Muscle layer of duodenum (tissue), 2 donors: ENCODE measurements at regions not wholly inside any gene's neighbourhood (a gene's known extent, or its start where the extent isn't known, plus 50 kb on each side); places are given as distances from the start of the nearest gene placed in this dataset.

Source experiments
- H3K27ac ChIP-seq: one replicate; pipeline ENCODE4 v1.7.0; 2013; ENCODE audit warnings: mild to moderate bottlenecking, low read length
- H3K27me3 ChIP-seq: one replicate; pipeline ENCODE4 v1.7.0; 2013; ENCODE audit warnings: low read depth, mild to moderate bottlenecking, control low read depth, low read length
- H3K36me3 ChIP-seq, 2 donors: one replicate each; pipeline ENCODE4 v1.7.0; 2013; ENCODE audit warnings: low read length in 2 of 2, control low read depth in 1 of 2, mild to moderate bottlenecking in 1 of 2; ENCODE audit not compliant: insufficient read depth in 2 of 2, control insufficient read depth in 1 of 2
- H3K4me1 ChIP-seq, 2 donors: one replicate each; pipeline ENCODE4 v1.7.0; 2013; ENCODE audit warnings: low read length in 2 of 2, mild to moderate bottlenecking in 2 of 2, control low read depth in 1 of 2, moderate library complexity in 1 of 2; ENCODE audit not compliant: insufficient read depth in 2 of 2, control insufficient read depth in 1 of 2
- H3K4me3 ChIP-seq, 2 donors: one replicate each; pipeline ENCODE4 v1.7.0; 2013; ENCODE audit warnings: low read length in 2 of 2, low read depth in 1 of 2, mild to moderate bottlenecking in 1 of 2
- H3K9me3 ChIP-seq, 2 donors: one replicate each; pipeline ENCODE4 v1.7.0; 2013; ENCODE audit warnings: low read length in 2 of 2, control low read depth in 1 of 2, mild to moderate bottlenecking in 1 of 2; ENCODE audit not compliant: control insufficient read depth in 1 of 2
- donor health status: healthy.

GRCh38 chr13:73681015-73681414 is 453.2 kb downstream of the KLF12 start:
- H3K27ac ChIP-seq, result no peak overlapping the region
- H3K9me3 ChIP-seq, result no peaks in the 10 kb centered on the region
- H3K4me3 ChIP-seq, result no peak overlapping the region
- H3K36me3 ChIP-seq, result peaks cover 0 to 3% of the 10 kb centered on the region in 2 donors
- no peaks in the 10 kb centered on the region for H3K27me3 ChIP-seq
- no peaks in the 10 kb centered on the region for H3K4me1 ChIP-seq

GRCh38 chr13:73677048-73677601 is 457.1 kb downstream of the KLF12 start:
- H3K27ac ChIP-seq, result no peak overlapping the region
- H3K9me3 ChIP-seq, result no peaks in the 10 kb centered on the region

GRCh38 chr13:73676550-73677047 is 457.6 kb downstream of the KLF12 start:
- Histone ChIP-seq H3K36me3 (peaks cover 0 to 3% of the 10 kb centered on the region in 2 donors), H3K9me3 (no peaks in the 10 kb centered on the region), H3K27ac (no peak overlapping the region), H3K4me3 (no peak overlapping the region), H3K27me3 (no peaks in the 10 kb centered on the region), H3K4me1 (no peaks in the 10 kb centered on the region)

More at GRCh38 chr13:73677048-73677601, 457.1 kb downstream of the KLF12 start:
- H3K36me3 ChIP-seq, result peaks cover 0 to 3% of the 10 kb centered on the region in 2 donors
- H3K27me3 ChIP-seq, result no peaks in the 10 kb centered on the region
- no peak overlapping the region for H3K4me3 ChIP-seq
- H3K4me1 ChIP-seq, result no peaks in the 10 kb centered on the region

- H3K9me3 ChIP-seq, result no peaks in the 10 kb centered on the region
- H3K4me1 ChIP-seq, result no peaks in the 10 kb centered on the region
- no peaks in the 10 kb centered on the region for H3K27me3 ChIP-seq
- no peak overlapping the region for H3K27ac ChIP-seq
- no peak overlapping the region for H3K4me3 ChIP-seq
- no peaks in the 10 kb centered on the region for H3K36me3 ChIP-seq
Measured at GRCh38 chr13:73675821-73676220, 458.4 kb downstream of the KLF12 start.

GRCh38 chr13:73674570-73674969 is 459.6 kb downstream of the KLF12 start:
- Histone ChIP-seq H3K27ac (no peak overlapping the region), H3K4me3 (no peak overlapping the region), H3K9me3 (no peaks in the 10 kb centered on the region), H3K4me1 (no peaks in the 10 kb centered on the region), H3K27me3 (no peaks in the 10 kb centered on the region), H3K36me3 (no peaks in the 10 kb centered on the region)

- Histone ChIP-seq H3K36me3 (no peaks in the 10 kb centered on the region), H3K27me3 (no peaks in the 10 kb centered on the region), H3K9me3 (no peaks in the 10 kb centered on the region), H3K4me3 (no peak overlapping the region), H3K4me1 (no peaks in the 10 kb centered on the region), H3K27ac (no peak overlapping the region)
Measured at GRCh38 chr13:73673931-73674330, 460.3 kb downstream of the KLF12 start.

- no peaks in the 10 kb centered on the region for H3K36me3 ChIP-seq
- H3K27me3 ChIP-seq, result no peaks in the 10 kb centered on the region
- H3K27ac ChIP-seq, result peak overlapping the region; percentile 14
- H3K9me3 ChIP-seq, result no peaks in the 10 kb centered on the region
- no peaks in the 10 kb centered on the region for H3K4me1 ChIP-seq
- H3K4me3 ChIP-seq, result no peak overlapping the region
Measured at GRCh38 chr13:73672492-73672891, 461.7 kb downstream of the KLF12 start.

GRCh38 chr13:73671732-73672131 is 462.5 kb downstream of the KLF12 start:
- Histone ChIP-seq H3K4me3 (no peak overlapping the region), H3K36me3 (no peaks in the 10 kb centered on the region), H3K27me3 (no peaks in the 10 kb centered on the region), H3K27ac (peak overlapping the region; percentile 14), H3K9me3 (no peaks in the 10 kb centered on the region), H3K4me1 (no peaks in the 10 kb centered on the region)

- H3K4me3 ChIP-seq, result no peak overlapping the region
- no peak overlapping the region for H3K27ac ChIP-seq
- H3K4me1 ChIP-seq, result no peaks in the 10 kb centered on the region
- H3K36me3 ChIP-seq, result no peaks in the 10 kb centered on the region
- H3K27me3 ChIP-seq, result no peaks in the 10 kb centered on the region
- no peaks in the 10 kb centered on the region for H3K9me3 ChIP-seq
Measured at GRCh38 chr13:73671011-73671410, 463.2 kb downstream of the KLF12 start.

GRCh38 chr13:73667756-73668155 is 466.4 kb downstream of the KLF12 start:
- Histone ChIP-seq H3K9me3 (no peaks in the 10 kb centered on the region), H3K4me1 (no peaks in the 10 kb centered on the region), H3K27me3 (no peaks in the 10 kb centered on the region), H3K36me3 (no peaks in the 10 kb centered on the region), H3K27ac (no peak overlapping the region), H3K4me3 (no peak overlapping the region)

- Histone ChIP-seq H3K36me3 (no peaks in the 10 kb centered on the region), H3K27me3 (no peaks in the 10 kb centered on the region), H3K4me3 (no peak overlapping the region), H3K27ac (no peak overlapping the region), H3K4me1 (no peaks in the 10 kb centered on the region), H3K9me3 (no peaks in the 10 kb centered on the region)
Measured at GRCh38 chr13:73665261-73665660, 468.9 kb downstream of the KLF12 start.

GRCh38 chr13:73664851-73665250 is 469.4 kb downstream of the KLF12 start:
- Histone ChIP-seq H3K36me3 (no peaks in the 10 kb centered on the region), H3K4me3 (no peak overlapping the region), H3K27me3 (no peaks in the 10 kb centered on the region), H3K9me3 (no peaks in the 10 kb centered on the region), H3K4me1 (no peaks in the 10 kb centered on the region), H3K27ac (no peak overlapping the region)
